OCI-LY1 (cell line): ENCODE measurements at regions not wholly inside any gene's neighbourhood (a gene's known extent, or its start where the extent isn't known, plus 50 kb on each side); places are given as distances from the start of the nearest gene placed in this dataset.

Experiments used
- H2AFZ ChIP-seq: fragments of 200-600 bp; sonication (generic), shearing (Covaris generic); 2 replicates; pipeline ENCODE4 v1.6.0; 2014; ENCODE audit warnings: antibody characterized with exemption, mild to moderate bottlenecking, low read length
- H3F3A ChIP-seq: fragments of 200-600 bp; sonication (generic), shearing (Covaris generic); 2 replicates; pipeline ENCODE4 v1.6.0; 2014; ENCODE audit warnings: mild to moderate bottlenecking, antibody characterized with exemption, low read length, moderate library complexity; ENCODE audit not compliant: insufficient read depth
- H3K27ac ChIP-seq: fragments of 200-600 bp; sonication (generic); 2 replicates; pipeline ENCODE4 v1.5.1; 2014; ENCODE audit warnings: low read length, mixed run types, mild to moderate bottlenecking, low read depth; ENCODE audit not compliant: poor library complexity, severe bottlenecking
- H3K27me3 ChIP-seq: fragments of 200-600 bp; sonication (generic); 2 replicates; pipeline ENCODE4 v1.6.0; 2014; ENCODE audit warnings: antibody characterized with exemption, mild to moderate bottlenecking, low read length, moderate library complexity; ENCODE audit not compliant: insufficient read depth
- H3K36me3 ChIP-seq: fragments of 200-600 bp; sonication (generic); 2 replicates; pipeline ENCODE4 v1.6.1; 2014; ENCODE audit warnings: mild to moderate bottlenecking, antibody characterized with exemption, low read length, moderate library complexity, mixed read lengths; ENCODE audit not compliant: insufficient read depth
- H3K4me1 ChIP-seq: fragments of 200-600 bp; sonication (generic); 2 replicates; pipeline ENCODE4 v1.5.1; 2014; ENCODE audit warnings: mild to moderate bottlenecking, low read length, moderate library complexity; ENCODE audit not compliant: insufficient read depth, severe bottlenecking
- H3K4me2 ChIP-seq: fragments of 200-600 bp; sonication (generic), shearing (Covaris generic); 2 replicates; pipeline ENCODE4 v1.6.1; 2014; ENCODE audit warnings: low read length
- H3K4me3 ChIP-seq: fragments of 200-600 bp; sonication (generic); 2 replicates; pipeline ENCODE4 v1.5.1; 2014; ENCODE audit warnings: low read length, low read depth, mild to moderate bottlenecking, mixed read lengths; ENCODE audit not compliant: poor library complexity, severe bottlenecking
- H3K79me2 ChIP-seq: fragments of 200-600 bp; shearing (Covaris generic); 2 replicates; pipeline ENCODE4 v1.6.1; 2016; ENCODE audit warnings: mixed run types, low read length, mixed read lengths; ENCODE audit not compliant: insufficient read depth
- H3K9ac ChIP-seq: fragments of 200-600 bp; sonication (generic), shearing (Covaris generic); 2 replicates; pipeline ENCODE4 v1.6.1; 2014; ENCODE audit warnings: mild to moderate bottlenecking, low read length, mixed read lengths
- H3K9me2 ChIP-seq: fragments of 200-600 bp; sonication (generic), shearing (Covaris generic); 2 replicates; pipeline ENCODE4 v1.6.1; 2014; ENCODE audit warnings: low read depth, mild to moderate bottlenecking, low read length, mixed read lengths
- H3K9me3 ChIP-seq: fragments of 200-600 bp; shearing (Covaris generic); 2 replicates; pipeline ENCODE4 v1.6.1; 2014; ENCODE audit warnings: low read length, mixed read lengths
- H4K20me1 ChIP-seq: fragments of 200-600 bp; sonication (generic), shearing (Covaris generic); 2 replicates; pipeline ENCODE4 v1.6.0; 2016; ENCODE audit warnings: mild to moderate bottlenecking, low read length; ENCODE audit not compliant: insufficient read depth
- EZH2 ChIP-seq: fragments of 200-600 bp; sonication (generic), shearing (Covaris generic); IDR thresholded peaks from 2 replicates; pipeline ENCODE4 v1.8.0; 2017; ENCODE audit warnings: borderline replicate concordance, mixed run types, mild to moderate bottlenecking, antibody characterized with exemption, low read length, moderate library complexity, mixed read lengths
- TF ChIP-seq, protein P1 (sequence below): fragments of 200-600 bp; sonication (generic), shearing (Covaris generic); IDR thresholded peaks from 2 replicates; pipeline ENCODE4 v1.5.1; 2017; ENCODE audit warnings: mild to moderate bottlenecking, antibody characterized with exemption, low read length, moderate library complexity, mixed read lengths

DNA sequence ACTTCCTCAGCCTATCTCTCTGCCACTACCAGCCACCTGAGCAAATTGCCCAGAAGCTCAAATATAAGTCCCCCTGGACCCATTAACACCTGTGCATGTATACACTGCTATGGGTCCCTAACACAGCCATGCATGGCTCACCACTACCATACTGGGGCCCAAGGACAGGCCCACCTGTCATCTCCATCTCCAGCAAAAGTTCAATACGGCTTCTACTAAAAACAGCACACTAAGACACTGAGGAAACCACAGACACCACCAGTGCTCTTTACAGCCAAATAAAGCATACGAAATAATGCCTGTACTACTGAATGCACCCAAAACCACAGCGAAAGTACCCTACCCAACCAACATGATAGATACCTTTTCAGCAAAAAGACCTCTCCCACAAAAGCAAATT lies 85.6 kb upstream of the GHR start:
- Histone ChIP-seq H3K4me1 (no peaks in the 10 kb centered on the region), H3F3A (no peaks in the 10 kb centered on the region), H3K27me3 (no peaks in the 10 kb centered on the region), H3K27ac (no peak overlapping the region), H2AFZ (no peak overlapping the region), H3K9me3 (no peaks in the 10 kb centered on the region), H3K4me3 (no peak overlapping the region), H3K9ac (no peak overlapping the region), H3K4me2 (no peak overlapping the region), H4K20me1 (no peaks in the 10 kb centered on the region), H3K36me3 (no peaks in the 10 kb centered on the region), H3K79me2 (no peaks in the 10 kb centered on the region), H3K9me2 (no peaks in the 10 kb centered on the region)
- TF ChIP-seq, protein P1, sequence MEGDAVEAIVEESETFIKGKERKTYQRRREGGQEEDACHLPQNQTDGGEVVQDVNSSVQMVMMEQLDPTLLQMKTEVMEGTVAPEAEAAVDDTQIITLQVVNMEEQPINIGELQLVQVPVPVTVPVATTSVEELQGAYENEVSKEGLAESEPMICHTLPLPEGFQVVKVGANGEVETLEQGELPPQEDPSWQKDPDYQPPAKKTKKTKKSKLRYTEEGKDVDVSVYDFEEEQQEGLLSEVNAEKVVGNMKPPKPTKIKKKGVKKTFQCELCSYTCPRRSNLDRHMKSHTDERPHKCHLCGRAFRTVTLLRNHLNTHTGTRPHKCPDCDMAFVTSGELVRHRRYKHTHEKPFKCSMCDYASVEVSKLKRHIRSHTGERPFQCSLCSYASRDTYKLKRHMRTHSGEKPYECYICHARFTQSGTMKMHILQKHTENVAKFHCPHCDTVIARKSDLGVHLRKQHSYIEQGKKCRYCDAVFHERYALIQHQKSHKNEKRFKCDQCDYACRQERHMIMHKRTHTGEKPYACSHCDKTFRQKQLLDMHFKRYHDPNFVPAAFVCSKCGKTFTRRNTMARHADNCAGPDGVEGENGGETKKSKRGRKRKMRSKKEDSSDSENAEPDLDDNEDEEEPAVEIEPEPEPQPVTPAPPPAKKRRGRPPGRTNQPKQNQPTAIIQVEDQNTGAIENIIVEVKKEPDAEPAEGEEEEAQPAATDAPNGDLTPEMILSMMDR = no peak
- TF ChIP-seq EZH2 = no peak

DNA sequence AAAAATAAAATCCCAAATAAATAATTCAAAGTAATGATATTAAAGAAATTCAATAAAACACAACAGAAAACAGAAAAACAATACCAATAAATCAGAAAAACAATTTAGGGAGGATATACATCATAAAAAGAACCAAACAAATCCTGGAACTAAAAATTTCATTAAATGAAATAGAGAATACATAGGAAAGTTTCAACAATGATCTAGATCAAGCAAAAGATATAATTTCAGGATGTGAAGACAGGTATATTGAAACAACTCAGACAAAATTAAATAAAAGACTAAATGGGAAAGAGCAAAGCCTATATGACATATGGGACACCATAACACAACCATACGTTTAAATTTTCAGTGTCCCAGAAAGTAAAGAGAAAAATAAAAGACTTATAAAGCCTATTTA lies 85.1 kb upstream of the GHR start:
- Histone ChIP-seq H3K9me3 (no peaks in the 10 kb centered on the region), H4K20me1 (no peaks in the 10 kb centered on the region), H3K9ac (no peak overlapping the region), H3K4me3 (no peak overlapping the region), H3F3A (no peaks in the 10 kb centered on the region), H3K4me1 (no peaks in the 10 kb centered on the region), H3K27me3 (no peaks in the 10 kb centered on the region), H2AFZ (no peak overlapping the region), H3K79me2 (no peaks in the 10 kb centered on the region), H3K4me2 (no peak overlapping the region), H3K27ac (no peak overlapping the region), H3K36me3 (no peaks in the 10 kb centered on the region), H3K9me2 (no peaks in the 10 kb centered on the region)
- TF ChIP-seq, protein P1 = no peak
- no peak for TF ChIP-seq EZH2

DNA sequence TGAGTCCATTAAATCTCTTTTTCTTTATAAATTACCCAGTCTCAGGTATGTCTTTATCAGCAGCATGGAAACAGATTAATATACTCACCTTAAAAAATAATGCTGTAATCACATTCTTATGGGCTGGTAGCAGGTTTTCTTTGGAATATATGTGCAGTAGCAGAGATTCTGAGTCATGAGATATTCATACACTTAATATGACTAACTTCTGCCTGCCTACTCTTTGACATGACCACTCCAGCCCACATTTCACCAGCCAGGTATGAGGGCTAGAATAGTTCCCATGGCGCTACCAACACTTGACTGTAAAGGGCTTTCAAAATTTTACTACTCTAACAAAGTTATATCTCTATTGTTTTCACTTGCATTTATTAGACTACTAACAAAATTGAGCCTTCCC lies 74.1 kb upstream of the GHR start:
- H3K9ac ChIP-seq = no peak overlapping the region
- TF ChIP-seq EZH2 = no peak
- TF ChIP-seq, protein P1 = no peak
- no peak overlapping the region for H3K4me3 ChIP-seq
- no peaks in the 10 kb centered on the region for H4K20me1 ChIP-seq
- no peaks in the 10 kb centered on the region for H3K27me3 ChIP-seq
- no peaks in the 10 kb centered on the region for H3F3A ChIP-seq
- no peak overlapping the region for H3K4me2 ChIP-seq
- no peaks in the 10 kb centered on the region for H3K9me3 ChIP-seq
- H2AFZ ChIP-seq = no peak overlapping the region
- H3K4me1 ChIP-seq = no peaks in the 10 kb centered on the region
- H3K9me2 ChIP-seq = no peaks in the 10 kb centered on the region
- no peak overlapping the region for H3K27ac ChIP-seq
- H3K36me3 ChIP-seq = no peaks in the 10 kb centered on the region
- no peaks in the 10 kb centered on the region for H3K79me2 ChIP-seq
